Body of pancreas (tissue), 4 donors: ENCODE measurements at regions not wholly inside any gene's neighbourhood (a gene's known extent, or its start where the extent isn't known, plus 50 kb on each side); places are given as distances from the start of the nearest gene placed in this dataset.
A peak's percentile ranks its signal among the peaks of the same experiment; 100 is the strongest.

Experiments used
- ATAC-seq: fragments of 150-250 bp; one replicate; pipeline ENCODE4 v1.9.1; 2016
- DNase-seq, 4 donors: peaks; one replicate each; pipeline ENCODE4 v3.0.0-alpha.2; 2019
- H3K27ac ChIP-seq, 4 donors: fragments of 200-600 bp; sonication (generic); 1 replicate in 3 of 4; 2 replicates in 1 of 4; pipeline versions ENCODE4 v1.5.1 to v1.6.1; 2016 to 2019; ENCODE audit warnings: mild to moderate bottlenecking in 1 of 4, mixed read lengths in 1 of 4, moderate library complexity in 1 of 4
- H3K27me3 ChIP-seq, 2 donors: fragments of 200-600 bp; sonication (generic); one replicate each; pipeline ENCODE4 v1.6.0; 2016; ENCODE audit warnings: mild to moderate bottlenecking in 1 of 2
- H3K36me3 ChIP-seq, 2 donors: fragments of 200-600 bp; sonication (generic); replicated peaks in 1 of 2; 2 replicates each; pipeline ENCODE4 v1.5.1; 2016; ENCODE audit warnings: low read depth in 2 of 2; ENCODE audit not compliant: insufficient read depth in 1 of 2
- H3K4me1 ChIP-seq: fragments of 200-600 bp; sonication (generic); one replicate; pipeline ENCODE4 v1.6.0; 2016
- H3K4me3 ChIP-seq, 2 donors: fragments of 200-600 bp; sonication (generic); 1 replicate in 1 of 2; 2 replicates in 1 of 2; pipeline ENCODE4 v1.5.1; 2016 to 2019
- H3K9me3 ChIP-seq, 3 donors: fragments of 200-600 bp; sonication (generic); 1 replicate in 2 of 3; 2 replicates in 1 of 3; pipeline ENCODE4 v1.5.1; 2016
- POLR2A ChIP-seq, 3 donors: fragments of 450-650 bp; IDR thresholded peaks; one replicate each; pipeline ENCODE4 v1.6.1; 2016; ENCODE audit warnings: antibody characterized with exemption in 3 of 3, mild to moderate bottlenecking in 2 of 3
- WGBS, 2 donors: methylation state at CpG; one replicate each; pipeline ENCODE4 v1.1.5; 2017; 5-methylcytosine and 5-hydroxymethylcytosine counted together
- intact Hi-C: fragments of 100-400 bp; cut with DNase I; formaldehyde crosslinking; loops from one replicate; pipeline ENCODE4 v1.15.1; 2023
- TF ChIP-seq, protein P1 (sequence below), 7 experiments: fragments of 450-650 bp in 4 of 7; fragments of 200-600 bp in 3 of 7; sonication (generic) in 3 of 7; IDR thresholded peaks; one replicate each; pipeline ENCODE4 v1.5.1; 2016 to 2019; ENCODE audit warnings: antibody characterized with exemption in 7 of 7

DNA sequence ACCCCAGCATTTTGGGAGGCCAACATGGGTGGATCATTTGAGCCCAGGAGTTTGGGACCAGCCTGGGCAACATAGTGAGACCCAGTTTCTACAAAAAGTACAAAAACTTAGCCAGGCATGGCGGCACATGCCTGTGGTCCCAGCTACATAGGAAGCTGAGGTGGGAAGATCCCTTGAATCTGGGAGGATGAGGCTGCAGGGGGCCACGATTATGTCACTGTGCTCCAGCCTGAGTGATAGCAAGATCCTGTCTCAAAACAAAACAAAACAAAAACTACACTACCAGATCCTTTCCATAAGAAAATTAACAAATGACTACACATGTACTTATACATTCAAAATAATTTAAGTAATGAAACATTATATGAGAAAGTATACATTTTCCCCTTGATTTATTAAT is 116.4 kb upstream of the KLF6 start:
- H3K9me3 ChIP-seq, result no peaks in the 10 kb centered on the region
- DNase-seq (no peak), ATAC-seq (no peak)
- TF ChIP-seq, protein P1, sequence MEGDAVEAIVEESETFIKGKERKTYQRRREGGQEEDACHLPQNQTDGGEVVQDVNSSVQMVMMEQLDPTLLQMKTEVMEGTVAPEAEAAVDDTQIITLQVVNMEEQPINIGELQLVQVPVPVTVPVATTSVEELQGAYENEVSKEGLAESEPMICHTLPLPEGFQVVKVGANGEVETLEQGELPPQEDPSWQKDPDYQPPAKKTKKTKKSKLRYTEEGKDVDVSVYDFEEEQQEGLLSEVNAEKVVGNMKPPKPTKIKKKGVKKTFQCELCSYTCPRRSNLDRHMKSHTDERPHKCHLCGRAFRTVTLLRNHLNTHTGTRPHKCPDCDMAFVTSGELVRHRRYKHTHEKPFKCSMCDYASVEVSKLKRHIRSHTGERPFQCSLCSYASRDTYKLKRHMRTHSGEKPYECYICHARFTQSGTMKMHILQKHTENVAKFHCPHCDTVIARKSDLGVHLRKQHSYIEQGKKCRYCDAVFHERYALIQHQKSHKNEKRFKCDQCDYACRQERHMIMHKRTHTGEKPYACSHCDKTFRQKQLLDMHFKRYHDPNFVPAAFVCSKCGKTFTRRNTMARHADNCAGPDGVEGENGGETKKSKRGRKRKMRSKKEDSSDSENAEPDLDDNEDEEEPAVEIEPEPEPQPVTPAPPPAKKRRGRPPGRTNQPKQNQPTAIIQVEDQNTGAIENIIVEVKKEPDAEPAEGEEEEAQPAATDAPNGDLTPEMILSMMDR (IDR thresholded peaks at IDR 0.05), result no peak
- TF ChIP-seq POLR2A (IDR thresholded peaks at IDR 0.05), result no peak
- no peaks in the 10 kb centered on the region for H3K27me3 ChIP-seq
- intact Hi-C loops, result no loop called here
- H3K4me1 ChIP-seq, result peaks cover 11% of the 10 kb centered on the region
- no peaks in the 10 kb centered on the region for H3K36me3 ChIP-seq
- H3K4me3 ChIP-seq, result no peak overlapping the region
- no peak overlapping the region for H3K27ac ChIP-seq
- 67 to 70% methylated on average over 2 of the region's 2 CpGs for WGBS, 2 donors

DNA sequence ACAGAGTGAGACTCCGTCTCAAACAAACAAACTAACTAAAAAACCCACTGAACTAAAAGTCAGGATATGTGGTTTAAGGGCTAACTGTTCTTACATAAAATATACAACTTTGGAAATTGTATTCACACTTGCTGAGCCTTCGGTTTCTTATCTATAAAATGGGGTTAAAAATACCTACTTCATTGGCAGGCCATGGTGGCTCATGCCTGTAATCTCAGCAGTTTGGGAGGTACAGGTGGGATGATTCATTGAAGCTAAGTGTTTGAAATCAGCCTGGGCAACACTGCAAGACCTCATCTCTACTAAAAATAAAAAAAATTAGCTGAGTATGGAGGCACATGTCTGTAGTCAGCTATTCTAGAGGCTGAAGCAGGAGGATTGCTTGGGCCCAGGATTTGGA is 115.4 kb upstream of the KLF6 start:
- Histone ChIP-seq H3K9me3 (no peaks in the 10 kb centered on the region), H3K4me3 (no peak overlapping the region), H3K4me1 (peaks cover 11% of the 10 kb centered on the region), H3K27ac (no peak overlapping the region), H3K36me3 (no peaks in the 10 kb centered on the region), H3K27me3 (no peaks in the 10 kb centered on the region)
- intact Hi-C loops, result no loop called here
- TF ChIP-seq, protein P1 (IDR thresholded peaks at IDR 0.05), result no peak
- TF ChIP-seq POLR2A (IDR thresholded peaks at IDR 0.05), result no peak
- DNase-seq (no peak), ATAC-seq (no peak)
- 89 to 92% methylated on average over 2 of the region's 2 CpGs for whole genome bisulfite sequencing, 2 donors

DNA sequence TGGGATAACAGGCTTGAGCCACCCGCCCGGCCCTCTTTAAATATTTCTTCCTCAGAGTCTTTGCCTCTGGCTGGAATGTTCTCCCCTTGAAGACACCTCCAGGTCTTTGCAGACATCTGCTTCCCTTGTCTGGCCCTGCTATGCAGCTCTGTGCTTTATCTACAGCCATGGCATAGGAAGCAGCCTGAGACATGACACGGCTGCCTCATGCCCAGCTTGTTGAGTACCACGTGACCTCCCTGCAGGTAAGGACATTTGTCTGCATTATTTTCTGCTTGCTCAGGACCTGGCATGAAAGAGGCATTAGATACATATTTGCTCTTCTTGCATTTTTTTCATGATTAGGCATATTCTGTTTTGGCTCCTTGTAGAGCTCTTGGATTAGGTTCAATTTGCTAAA is 113.8 kb upstream of the KLF6 start:
- 52 to 59% methylated on average over 4 of the region's 4 CpGs for WGBS, 2 donors
- ATAC-seq (peak; percentile 83), DNase-seq (peak; percentile 48 to 81 (median 68))
- no peaks in the 10 kb centered on the region for H3K27me3 ChIP-seq
- intact Hi-C loops, result no loop called here
- TF ChIP-seq, protein P1 (IDR thresholded peaks at IDR 0.05), result no peak
- no peak for TF ChIP-seq POLR2A (IDR thresholded peaks at IDR 0.05)
- H3K27ac ChIP-seq, result no peak overlapping the region
- no peaks in the 10 kb centered on the region for H3K36me3 ChIP-seq
- peaks cover 11% of the 10 kb centered on the region for H3K4me1 ChIP-seq
- no peaks in the 10 kb centered on the region for H3K9me3 ChIP-seq
- no peak overlapping the region for H3K4me3 ChIP-seq

DNA sequence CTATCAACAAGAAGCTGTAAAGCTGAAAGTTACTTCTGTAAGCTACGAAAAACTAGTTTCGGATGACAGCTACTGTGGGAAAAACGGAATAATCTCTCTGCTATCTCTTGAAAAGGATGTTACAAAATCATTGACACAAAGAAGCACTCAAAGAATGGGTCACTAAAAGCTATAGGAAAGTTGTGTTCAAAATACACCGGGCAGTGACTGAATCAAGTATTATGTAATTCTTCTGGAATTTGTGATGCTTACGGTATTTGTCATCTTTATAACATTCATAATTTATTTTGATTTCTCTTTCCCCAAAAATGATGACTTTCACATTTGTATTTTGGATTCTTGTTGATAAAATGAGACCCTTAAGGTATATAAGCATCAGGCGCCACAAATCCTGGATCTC is 112.1 kb upstream of the KLF6 start:
- H3K4me3 ChIP-seq, result no peak overlapping the region
- DNase-seq, result no peak
- intact Hi-C loops, result no loop called here
- no peaks in the 10 kb centered on the region for H3K27me3 ChIP-seq
- H3K4me1 ChIP-seq, result peaks cover 5% of the 10 kb centered on the region
- H3K36me3 ChIP-seq, result no peaks in the 10 kb centered on the region
- H3K27ac ChIP-seq, result no peak overlapping the region
- TF ChIP-seq POLR2A (IDR thresholded peaks at IDR 0.05), result no peak
- TF ChIP-seq, protein P1 (IDR thresholded peaks at IDR 0.05), result no peak
- ATAC-seq, result no peak
- H3K9me3 ChIP-seq, result no peaks in the 10 kb centered on the region
- 77 to 83% methylated on average over 6 of the region's 6 CpGs for WGBS, 2 donors

DNA sequence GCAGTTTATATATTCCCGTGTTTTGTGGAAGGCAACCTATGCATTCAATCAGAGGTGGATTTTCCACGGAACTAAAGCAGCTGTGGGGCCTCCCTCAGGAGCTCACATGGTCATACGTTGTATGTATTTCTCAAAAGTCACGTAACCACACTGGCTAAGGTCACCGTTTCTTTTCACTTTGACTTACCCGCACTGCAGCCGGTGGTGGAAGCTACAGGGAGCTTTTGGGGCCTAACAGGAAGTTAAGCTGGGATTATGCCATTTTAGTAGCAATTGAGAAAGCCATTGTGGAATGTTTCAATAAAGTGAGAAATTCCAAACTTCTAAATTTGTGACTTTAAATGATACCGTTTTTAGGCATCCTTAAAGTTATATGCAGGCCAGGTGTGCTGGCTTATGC is 111.2 kb upstream of the KLF6 start:
- H3K9me3 ChIP-seq, result no peaks in the 10 kb centered on the region
- no peak overlapping the region for H3K27ac ChIP-seq
- H3K36me3 ChIP-seq, result no peaks in the 10 kb centered on the region
- DNase-seq, result no peak
- TF ChIP-seq POLR2A (IDR thresholded peaks at IDR 0.05), result no peak
- TF ChIP-seq, protein P1 (IDR thresholded peaks at IDR 0.05), result no peak
- no peak for ATAC-seq
- H3K4me1 ChIP-seq, result peaks cover 5% of the 10 kb centered on the region
- no peaks in the 10 kb centered on the region for H3K27me3 ChIP-seq
- intact Hi-C loops, result no loop called here
- WGBS, 2 donors, result 85 to 88% methylated on average over 8 of the region's 8 CpGs
- no peak overlapping the region for H3K4me3 ChIP-seq
